ENCODE measurements at regions not wholly inside any gene's neighbourhood (a gene's known extent, or its start where the extent isn't known, plus 50 kb on each side); places are given as distances from the start of the nearest gene placed in this dataset.

- no peak for TF ChIP-seq CTCF (IDR thresholded peaks at IDR 0.05)
- intact Hi-C loops (cut with DNase I, micrococcal nuclease): no loop called here
- H3K4me1 ChIP-seq (ENCODE audit: low read depth): no peaks in the 10 kb centered on the region
- H3K36me3 ChIP-seq (ENCODE audit: low read depth): no peaks in the 10 kb centered on the region
- ATAC-seq (no peak), DNase-seq (no peak)
- H3K4me3 ChIP-seq: no peak overlapping the region
- no peaks in the 10 kb centered on the region for H3K9me3 ChIP-seq
Measured at GRCh38 chr2:58562276-58562675, 321.2 kb upstream of the FANCL start.

- TF ChIP-seq CTCF (IDR thresholded peaks at IDR 0.05): no peak
- ATAC-seq (no peak), DNase-seq (no peak)
- intact Hi-C loops (cut with DNase I, micrococcal nuclease): no loop called here
- no peaks in the 10 kb centered on the region for H3K9me3 ChIP-seq
- H3K4me3 ChIP-seq: no peak overlapping the region
- H3K36me3 ChIP-seq (ENCODE audit: low read depth): no peaks in the 10 kb centered on the region
- no peaks in the 10 kb centered on the region for H3K4me1 ChIP-seq (ENCODE audit: low read depth)
Measured at GRCh38 chr2:58560531-58560930, 319.4 kb upstream of the FANCL start.

- intact Hi-C loops (cut with DNase I, micrococcal nuclease): no loop called here
- TF ChIP-seq CTCF (IDR thresholded peaks at IDR 0.05): no peak
- DNase-seq: no peak
- Histone ChIP-seq H3K4me1 (ENCODE audit: low read depth) (no peaks in the 10 kb centered on the region), H3K36me3 (ENCODE audit: low read depth) (no peaks in the 10 kb centered on the region), H3K4me3 (no peak overlapping the region), H3K9me3 (no peaks in the 10 kb centered on the region)
- no peak for ATAC-seq
Measured at GRCh38 chr2:58558881-58559280, 317.8 kb upstream of the FANCL start.

- DNase-seq (no peak), ATAC-seq (no peak)
- H3K36me3 ChIP-seq (ENCODE audit: low read depth): no peaks in the 10 kb centered on the region
- H3K9me3 ChIP-seq: no peaks in the 10 kb centered on the region
- H3K4me3 ChIP-seq: no peak overlapping the region
- no peak for TF ChIP-seq CTCF (IDR thresholded peaks at IDR 0.05)
- H3K4me1 ChIP-seq (ENCODE audit: low read depth): no peaks in the 10 kb centered on the region
- intact Hi-C loops (cut with DNase I, micrococcal nuclease): no loop called here
Measured at GRCh38 chr2:58557176-58557575, 316.1 kb upstream of the FANCL start.

GRCh38 chr2:58553937-58554336, 312.8 kb upstream of the FANCL start:
- Histone ChIP-seq H3K36me3 (ENCODE audit: low read depth) (no peaks in the 10 kb centered on the region), H3K4me1 (ENCODE audit: low read depth) (no peaks in the 10 kb centered on the region), H3K4me3 (no peak overlapping the region), H3K9me3 (no peaks in the 10 kb centered on the region)
- no peak for ATAC-seq
- DNase-seq: no peak
- intact Hi-C loops (cut with DNase I, micrococcal nuclease): no loop called here
- TF ChIP-seq CTCF (IDR thresholded peaks at IDR 0.05): no peak

- ATAC-seq (no peak), DNase-seq (no peak)
- intact Hi-C loops (cut with DNase I, micrococcal nuclease): no loop called here
Measured at GRCh38 chr2:58553522-58553921, 312.4 kb upstream of the FANCL start.

More at GRCh38 chr2:58553522-58553921, 312.4 kb upstream of the FANCL start:
- TF ChIP-seq CTCF (IDR thresholded peaks at IDR 0.05): no peak
- Histone ChIP-seq H3K4me1 (ENCODE audit: low read depth) (no peaks in the 10 kb centered on the region), H3K9me3 (no peaks in the 10 kb centered on the region), H3K4me3 (no peak overlapping the region), H3K36me3 (ENCODE audit: low read depth) (no peaks in the 10 kb centered on the region)
